ENCODE measurements at regions not wholly inside any gene's neighbourhood (a gene's known extent, or its start where the extent isn't known, plus 50 kb on each side); places are given as distances from the start of the nearest gene placed in this dataset.
"Not testable (repeated sequence)": the region's sequence is repeated elsewhere in the genome, so short reads cannot be mapped to it uniquely, and the experiment has no call there.

GRCh38 chr7:70846208-70846607 is 285.7 kb upstream of the GALNT17 start:
- DNase-seq (ENCODE audit: low read depth, low spot score), result no peak

- no peak for DNase-seq (ENCODE audit: low read depth, low spot score)
Measured at GRCh38 chr7:70849580-70850235, 282.2 kb upstream of the GALNT17 start.

DNA sequence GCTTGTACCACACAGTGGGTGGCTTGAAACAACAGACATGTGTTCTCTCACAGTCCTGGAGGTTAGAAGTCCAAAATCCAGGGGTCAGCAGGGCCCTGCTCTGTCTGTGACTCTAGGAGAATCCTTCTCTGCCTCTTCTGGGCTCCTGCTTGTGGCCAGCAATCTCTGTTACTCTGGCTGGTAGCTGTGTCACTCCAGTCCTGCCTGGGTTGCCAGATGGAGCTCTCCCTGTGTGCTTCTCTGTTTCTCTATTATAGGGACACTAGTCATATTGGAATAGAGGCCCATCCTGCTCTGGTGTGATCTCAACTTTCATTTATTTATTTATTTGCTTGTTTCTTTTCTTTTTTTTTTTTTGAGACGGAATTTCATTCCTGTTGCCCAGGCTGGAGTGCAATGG is 276.6 kb upstream of the GALNT17 start:
- DNase-seq (ENCODE audit: low read depth, low spot score), result no peak

DNA sequence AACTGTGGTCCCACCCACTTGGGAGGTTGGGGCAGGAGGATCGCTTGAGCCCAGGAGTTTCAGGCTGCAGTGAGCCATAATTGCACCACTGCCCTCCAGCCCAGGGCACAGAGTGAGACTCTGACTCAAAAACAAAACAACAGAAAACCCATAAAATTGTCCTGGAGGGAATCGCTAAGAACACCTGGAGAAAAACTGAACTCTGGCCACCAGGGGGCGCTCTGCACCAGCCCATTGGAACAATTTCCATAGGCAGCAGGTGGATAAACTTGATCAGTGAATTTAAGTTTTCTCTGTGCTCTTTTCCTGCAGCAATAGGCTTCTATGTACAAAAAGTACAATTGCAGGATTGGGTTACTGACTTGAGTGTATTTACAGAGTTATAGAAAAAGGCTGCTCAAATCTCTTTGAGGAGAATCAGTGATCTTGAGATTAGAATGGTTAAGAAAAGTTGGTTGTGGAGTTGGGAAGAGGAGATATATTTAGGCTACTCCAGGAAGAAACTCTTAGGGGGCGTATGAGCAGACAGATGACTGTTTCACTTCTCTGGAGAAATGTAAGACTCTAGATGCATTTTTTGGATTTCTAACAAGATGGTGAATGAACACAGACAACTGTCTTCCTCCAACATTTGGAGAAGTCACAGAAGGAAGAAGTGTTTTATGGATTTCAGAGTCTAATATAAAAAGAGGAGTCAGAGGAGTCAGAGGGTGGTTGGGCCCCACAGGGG is 274.9 kb upstream of the GALNT17 start:
- DNase-seq (ENCODE audit: low read depth, low spot score), result peak; percentile 52

GRCh38 chr7:70857793-70858545 is 274.0 kb upstream of the GALNT17 start:
- peak; percentile 86 for DNase-seq (ENCODE audit: low read depth, low spot score)

DNA sequence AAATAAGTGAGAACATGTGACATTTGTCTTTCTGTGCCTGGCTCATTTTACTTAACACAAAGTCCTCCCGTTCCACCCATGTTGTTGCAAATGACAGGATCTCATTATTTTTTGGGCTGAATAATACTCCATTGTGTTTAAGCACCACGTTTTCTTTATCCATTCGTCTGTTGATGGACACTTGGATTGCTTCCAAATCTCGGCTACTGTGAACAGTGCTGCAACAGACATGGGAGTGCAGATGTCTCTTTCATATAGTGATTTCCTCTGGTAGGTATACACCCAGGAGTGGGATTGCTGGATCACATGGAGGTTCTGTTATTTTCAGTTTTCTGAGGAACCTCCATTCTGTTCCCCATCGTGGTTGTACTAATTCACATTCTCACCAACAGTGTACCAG is 264.4 kb upstream of the GALNT17 start:
- no peak for DNase-seq (ENCODE audit: low read depth, low spot score)

DNA sequence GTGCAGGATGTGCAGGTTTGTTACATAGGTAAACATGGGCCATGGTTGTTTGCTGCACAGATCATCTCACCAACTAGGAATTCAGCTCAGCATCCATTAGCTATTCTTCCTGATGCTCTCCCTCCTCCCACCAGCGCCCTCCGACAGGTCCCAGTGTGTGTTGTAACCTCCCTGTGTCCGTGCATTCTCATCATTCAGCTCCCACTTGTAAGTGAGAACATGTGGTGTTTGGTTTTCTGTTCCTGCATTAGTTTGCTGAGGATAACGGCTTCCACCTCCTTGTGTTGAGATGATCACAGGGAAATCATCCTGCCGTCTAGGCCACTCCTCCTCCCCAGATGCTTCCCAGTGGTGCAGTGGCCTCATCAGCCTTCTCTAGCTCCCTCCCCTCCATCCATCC is 261.6 kb upstream of the GALNT17 start:
- DNase-seq (ENCODE audit: low read depth, low spot score), result no peak

DNA sequence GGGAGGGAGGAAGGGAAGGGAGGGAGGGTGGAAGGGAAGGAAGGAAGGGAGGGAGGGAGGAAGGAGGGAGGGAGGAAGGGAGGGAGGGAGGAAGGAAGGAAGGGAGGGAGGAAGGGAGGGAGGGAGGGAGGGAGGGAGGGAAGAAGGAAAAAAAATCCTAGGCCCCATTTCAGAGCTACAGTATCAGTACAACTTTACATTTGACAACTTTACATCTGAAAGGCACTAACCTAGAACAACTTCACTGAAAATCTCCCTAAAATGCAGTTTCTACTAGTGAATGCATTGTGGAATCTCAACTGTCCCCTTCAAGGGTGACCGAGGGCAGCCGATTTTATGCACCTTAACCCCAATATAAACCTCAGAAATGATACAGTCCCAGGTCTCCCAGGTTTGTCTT is 259.8 kb upstream of the GALNT17 start:
- DNase-seq (ENCODE audit: low read depth, low spot score), result no peak

GRCh38 chr7:70881167-70881847 is 250.6 kb upstream of the GALNT17 start:
- DNase-seq (ENCODE audit: low read depth, low spot score), result no peak

DNA sequence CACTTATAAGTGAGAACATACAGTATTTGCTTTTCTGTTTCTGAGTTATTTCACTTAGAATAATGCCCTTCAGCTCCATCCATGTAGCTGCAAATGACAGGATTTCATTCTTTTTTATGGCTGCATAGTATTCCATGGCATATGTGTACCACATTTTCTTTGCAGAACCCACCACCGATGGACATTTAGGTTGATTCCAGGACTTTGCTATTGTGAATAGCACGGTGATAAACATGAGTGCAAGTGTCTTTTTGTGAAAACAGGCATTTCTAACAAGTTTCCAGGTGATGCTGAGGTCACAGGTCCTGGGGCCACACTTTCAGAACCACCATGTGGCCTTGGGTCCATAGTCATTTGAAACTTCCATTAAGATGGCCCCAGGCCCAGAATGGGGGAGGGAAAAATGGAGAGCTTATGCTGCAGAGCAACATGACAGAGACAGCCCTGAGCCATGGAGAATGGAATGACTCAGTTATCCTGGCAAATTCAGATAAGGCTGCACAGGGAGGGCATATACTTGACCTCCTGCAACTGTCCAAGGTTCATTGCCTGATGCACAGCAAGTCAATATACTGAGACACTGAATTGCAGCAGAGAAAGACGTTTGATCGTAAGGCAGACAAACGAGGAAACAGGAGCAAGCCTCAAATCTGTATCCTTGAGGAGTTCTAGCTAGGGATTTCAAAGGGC is 248.0 kb upstream of the GALNT17 start:
- DNase-seq (ENCODE audit: low read depth, low spot score), result no peak

DNA sequence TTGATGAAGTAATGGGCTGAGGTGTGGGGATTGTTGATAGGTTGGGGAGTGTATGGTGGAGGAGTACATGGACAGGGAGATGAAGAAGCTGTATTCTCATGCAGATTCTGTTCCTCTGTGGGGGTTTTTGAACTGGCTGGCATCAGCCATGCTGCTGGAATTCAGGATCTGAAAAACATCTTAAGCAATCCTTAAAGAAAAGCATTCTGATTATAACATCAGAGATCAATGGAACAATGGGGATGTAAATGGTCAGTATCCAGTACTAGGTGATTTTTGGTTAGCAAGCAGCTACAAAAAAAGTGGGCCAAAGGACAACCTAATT is 247.5 kb upstream of the GALNT17 start:
- DNase-seq (ENCODE audit: low read depth, low spot score), result peak; percentile 85

- DNase-seq (ENCODE audit: low read depth, low spot score), result no peak
Measured at GRCh38 chr7:70884809-70885208, 247.1 kb upstream of the GALNT17 start.

GRCh38 chr7:70886547-70886946 is 245.4 kb upstream of the GALNT17 start:
- DNase-seq (ENCODE audit: low read depth, low spot score), result no peak

- no peak for DNase-seq (ENCODE audit: low read depth, low spot score)
Measured at GRCh38 chr7:70887186-70887585, 244.8 kb upstream of the GALNT17 start.

DNA sequence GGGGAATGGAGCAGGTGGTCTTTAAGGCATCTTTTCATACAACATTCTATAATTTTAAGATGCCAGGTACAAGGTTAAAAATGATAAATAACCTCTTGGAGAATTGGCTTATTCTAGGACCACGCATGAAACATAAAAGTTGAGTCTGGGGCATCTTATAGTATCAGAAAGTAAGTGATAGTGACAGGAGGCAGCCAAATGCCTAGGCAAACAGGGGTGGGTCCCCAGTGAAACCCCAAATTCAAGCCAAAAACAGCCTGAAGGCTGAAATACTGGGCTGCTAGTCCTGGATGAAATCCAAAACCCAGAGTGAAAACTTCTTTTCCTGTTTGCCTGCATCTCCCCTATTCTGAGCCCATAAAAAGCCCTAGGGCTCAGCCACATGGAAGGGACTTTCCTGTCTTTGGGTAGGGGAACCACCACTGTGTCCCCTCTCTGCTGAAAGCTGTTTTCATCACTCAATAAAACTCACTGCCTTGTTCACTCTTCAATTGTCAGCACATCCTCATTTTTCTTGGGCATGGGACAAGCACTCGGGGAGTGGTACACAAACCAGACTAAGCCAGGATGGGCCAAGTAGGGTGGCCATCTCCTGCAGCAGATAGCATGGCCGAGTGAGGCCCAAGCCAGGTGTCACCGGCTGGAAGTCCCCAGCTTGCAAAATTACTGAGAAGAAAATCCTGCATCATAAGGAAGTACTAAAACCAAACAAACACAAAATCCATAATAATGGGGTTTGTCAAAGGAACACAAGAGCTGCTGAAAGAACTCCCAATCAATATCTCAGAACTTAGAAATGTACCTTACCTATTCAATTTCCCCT is 241.6 kb upstream of the GALNT17 start:
- DNase-seq (ENCODE audit: low read depth, low spot score), result no peak

DNA sequence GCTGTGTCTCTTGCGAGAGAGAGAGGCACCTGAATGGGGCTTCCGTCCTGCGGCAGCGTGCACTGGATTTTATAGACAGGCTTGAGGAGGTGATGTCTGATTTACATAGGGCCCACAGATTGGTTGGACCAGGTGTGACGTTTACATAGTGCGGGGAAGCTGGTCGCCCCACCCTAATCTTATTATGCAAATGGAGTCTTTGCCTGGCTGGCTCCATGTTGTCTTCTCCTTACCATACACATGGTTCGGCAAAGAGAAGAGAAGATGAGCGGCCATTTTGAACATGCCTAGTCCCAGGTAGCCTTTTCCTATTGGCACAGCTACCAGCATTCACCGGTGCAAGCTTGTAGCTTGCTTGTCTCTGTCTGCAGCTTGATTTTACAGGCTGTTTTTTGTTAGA is 238.5 kb upstream of the GALNT17 start:
- DNase-seq (ENCODE audit: low read depth, low spot score), result no peak

DNA sequence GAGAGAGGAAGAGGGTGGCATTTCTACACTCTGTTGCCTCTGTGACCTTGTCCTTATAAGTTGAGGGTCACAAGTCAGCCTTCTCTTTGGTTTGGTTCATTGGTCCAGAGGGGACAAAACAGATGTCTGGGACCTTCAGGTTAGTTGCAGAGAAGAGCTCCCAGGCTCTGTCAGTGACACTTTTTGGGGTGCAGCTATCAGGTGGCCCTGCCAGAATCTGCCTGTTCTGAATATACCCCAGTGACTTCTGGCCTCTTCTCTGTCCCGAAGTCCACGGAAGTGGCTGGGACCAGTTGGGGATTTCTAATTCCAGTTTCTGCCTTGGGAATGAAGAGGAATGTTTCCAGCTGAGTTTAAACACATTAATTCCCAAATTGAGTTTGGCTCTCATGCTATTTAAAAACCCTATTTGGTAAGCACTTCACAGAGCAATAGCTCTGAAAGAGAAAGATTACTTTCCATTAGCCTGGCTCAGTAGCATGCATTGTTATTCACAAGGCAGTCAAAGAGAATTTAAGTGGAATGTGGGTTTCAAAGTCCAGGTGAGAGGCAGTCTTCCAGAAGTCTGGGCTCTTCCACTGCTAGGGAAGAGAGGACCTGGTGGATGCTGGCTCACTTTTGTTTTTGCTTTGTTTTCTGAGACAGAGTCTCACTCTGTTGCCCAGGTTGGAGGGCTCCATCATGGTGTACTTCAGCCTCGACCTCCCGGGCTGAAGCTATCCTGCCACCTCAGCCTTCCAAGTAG is 237.8 kb upstream of the GALNT17 start:
- DNase-seq (ENCODE audit: low read depth, low spot score), result peak; percentile 93

- DNase-seq (ENCODE audit: low read depth, low spot score), result no peak
Measured at GRCh38 chr7:70894799-70895198, 237.1 kb upstream of the GALNT17 start.

DNA sequence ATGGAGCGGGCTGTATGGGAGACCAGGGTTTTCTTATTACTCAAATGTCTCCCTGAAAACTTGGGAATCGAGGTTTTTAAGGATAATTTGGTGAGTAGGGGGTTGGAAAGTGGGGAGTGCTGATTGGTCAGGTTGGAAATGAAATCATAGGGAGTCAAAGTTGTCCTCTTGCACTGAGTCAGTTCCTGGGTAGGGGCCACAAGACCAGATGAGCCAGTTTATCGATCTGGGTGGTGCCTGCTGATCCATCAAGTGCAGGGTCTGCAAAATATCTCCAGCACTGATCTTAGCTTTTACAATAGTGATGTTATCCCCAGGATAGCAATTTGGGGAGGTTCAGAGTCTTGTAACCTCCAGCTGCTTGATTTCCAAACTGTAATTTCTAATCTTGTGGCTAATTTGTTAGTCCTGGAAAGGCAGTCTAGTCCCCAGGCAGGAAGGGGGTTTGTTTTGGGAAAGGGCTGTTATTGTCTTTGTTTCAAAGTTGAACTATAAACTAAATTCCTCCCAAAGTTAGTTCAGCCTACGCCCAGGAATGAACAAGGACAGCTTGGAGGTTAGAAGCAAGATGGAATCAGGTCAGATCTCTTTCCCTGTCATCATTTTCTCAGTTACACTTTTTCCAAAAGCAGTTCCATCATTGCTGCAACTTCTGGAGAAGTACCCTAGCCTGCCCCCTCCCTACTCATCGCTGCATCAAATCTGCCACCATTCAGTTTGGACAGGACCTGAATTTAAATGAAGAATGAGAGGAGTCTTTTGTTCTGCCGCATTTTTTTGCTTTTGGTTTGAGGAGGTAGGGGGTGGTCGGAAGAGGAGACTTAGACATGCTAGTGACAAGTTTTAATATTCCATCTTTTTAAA is 236.4 kb upstream of the GALNT17 start:
- not testable (repeated sequence) for DNase-seq (ENCODE audit: low read depth, low spot score)

All from iPS DF 19.7 (cell line).